ENCODE measurements at regions not wholly inside any gene's neighbourhood (a gene's known extent, or its start where the extent isn't known, plus 50 kb on each side); places are given as distances from the start of the nearest gene placed in this dataset.

GRCh38 chr2:239684271-239684810 lies 283.5 kb upstream of the HDAC4 start:
- no peaks in the 10 kb centered on the region for H3K27me3 ChIP-seq (ENCODE audit: insufficient read depth, poor library complexity, severe bottlenecking)

GRCh38 chr2:239682518-239682917 lies 281.7 kb upstream of the HDAC4 start:
- DNase-seq (ENCODE audit: low read depth in 1 of 2, low spot score in 1 of 2), result no peak
- TF ChIP-seq CTCF (IDR thresholded peaks at IDR 0.05; ENCODE audit: insufficient read depth, low read length) (no peak), GABPA (IDR thresholded peaks at IDR 0.05; ENCODE audit: low read depth) (no peak), SPI1 (IDR thresholded peaks at IDR 0.05; ENCODE audit: borderline replicate concordance, low read depth) (no peak), REST (IDR thresholded peaks at IDR 0.05; ENCODE audit: insufficient replicate concordance, low read depth) (no peak)
- Histone ChIP-seq H3K27me3 (ENCODE audit: insufficient read depth, poor library complexity, severe bottlenecking) (no peaks in the 10 kb centered on the region), H3K4me3 (replicated peaks; ENCODE audit: insufficient read depth, low read length) (no peak overlapping the region), H3K27ac (replicated peaks) (no peak overlapping the region)

More at GRCh38 chr2:239684271-239684810, 283.5 kb upstream of the HDAC4 start:
- TF ChIP-seq REST (IDR thresholded peaks at IDR 0.05; ENCODE audit: insufficient replicate concordance, low read depth) (no peak), POLR2AphosphoS5 (IDR thresholded peaks at IDR 0.05; ENCODE audit: low read depth) (no peak), CTCF (IDR thresholded peaks at IDR 0.05; ENCODE audit: insufficient read depth, low read length) (no peak), SPI1 (IDR thresholded peaks at IDR 0.05; ENCODE audit: borderline replicate concordance, low read depth) (no peak)
- no peak overlapping the region for H3K27ac ChIP-seq (replicated peaks)
- DNase-seq (ENCODE audit: low read depth in 1 of 2, low spot score in 1 of 2), result no peak
- H3K4me3 ChIP-seq (replicated peaks; ENCODE audit: insufficient read depth, low read length), result no peak overlapping the region

GRCh38 chr2:239679755-239680154 lies 278.9 kb upstream of the HDAC4 start:
- no peak for DNase-seq (ENCODE audit: low read depth in 1 of 2, low spot score in 1 of 2)
- H3K4me3 ChIP-seq (replicated peaks; ENCODE audit: insufficient read depth, low read length), result no peak overlapping the region
- no peak for TF ChIP-seq SPI1 (IDR thresholded peaks at IDR 0.05; ENCODE audit: borderline replicate concordance, low read depth)
- no peak for TF ChIP-seq REST (IDR thresholded peaks at IDR 0.05; ENCODE audit: insufficient replicate concordance, low read depth)
- no peak for TF ChIP-seq GABPA (IDR thresholded peaks at IDR 0.05; ENCODE audit: low read depth)
- TF ChIP-seq CTCF (IDR thresholded peaks at IDR 0.05; ENCODE audit: insufficient read depth, low read length), result no peak
- TF ChIP-seq POLR2AphosphoS5 (IDR thresholded peaks at IDR 0.05; ENCODE audit: low read depth), result no peak
- no peak overlapping the region for H3K27ac ChIP-seq (replicated peaks)
- no peaks in the 10 kb centered on the region for H3K27me3 ChIP-seq (ENCODE audit: insufficient read depth, poor library complexity, severe bottlenecking)
